ENCODE measurements at regions not wholly inside any gene's neighbourhood (a gene's known extent, or its start where the extent isn't known, plus 50 kb on each side); places are given as distances from the start of the nearest gene placed in this dataset.
"Not testable (repeated sequence)": the region's sequence is repeated elsewhere in the genome, so short reads cannot be mapped to it uniquely, and the experiment has no call there.

DNA sequence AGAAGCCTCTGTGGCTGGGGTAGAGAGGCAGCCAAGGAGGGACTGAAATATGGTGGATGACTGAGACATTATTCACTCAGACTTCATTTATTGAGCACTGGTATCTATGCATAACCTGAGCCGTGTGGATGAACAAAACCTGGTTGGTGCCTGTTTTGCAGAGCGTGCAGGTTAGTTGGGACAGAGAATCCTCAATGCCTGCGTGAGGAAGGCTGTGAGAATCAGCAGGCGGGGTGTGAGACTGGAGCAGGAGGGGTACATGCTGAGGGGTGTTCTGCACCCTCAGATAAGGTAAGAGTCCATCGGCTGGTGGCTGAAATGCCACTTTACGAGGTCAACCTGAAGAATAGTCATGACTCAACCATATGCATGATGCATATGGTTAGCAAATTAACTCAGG lies 271.6 kb downstream of the MED10 start:
- DNase-seq, result no peak

DNA sequence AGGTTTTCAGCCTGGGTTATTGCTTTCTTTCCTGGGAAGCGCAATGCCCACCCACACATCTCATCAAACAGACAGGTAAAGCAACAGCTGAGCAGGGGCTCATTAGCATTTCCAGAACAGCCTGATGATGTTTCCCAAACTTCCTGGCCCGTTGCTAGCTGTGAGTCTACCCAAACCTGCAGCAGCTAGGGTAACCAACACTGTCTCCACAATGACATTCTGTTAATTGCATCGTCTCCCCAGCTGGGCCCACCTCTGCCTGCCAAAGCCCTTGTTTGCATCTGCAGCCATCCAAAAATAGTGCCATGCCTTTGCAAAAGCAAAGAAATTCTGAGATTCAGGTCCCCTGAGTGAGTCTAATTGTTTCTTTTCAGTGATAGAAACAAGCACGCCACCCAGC lies 273.0 kb downstream of the MED10 start:
- no peak for DNase-seq

- DNase-seq, result no peak
Measured at GRCh38 chr5:6096101-6096500, 282.2 kb downstream of the MED10 start.

- not testable (repeated sequence) for DNase-seq
Measured at GRCh38 chr5:6094180-6094579, 284.2 kb downstream of the MED10 start.

DNA sequence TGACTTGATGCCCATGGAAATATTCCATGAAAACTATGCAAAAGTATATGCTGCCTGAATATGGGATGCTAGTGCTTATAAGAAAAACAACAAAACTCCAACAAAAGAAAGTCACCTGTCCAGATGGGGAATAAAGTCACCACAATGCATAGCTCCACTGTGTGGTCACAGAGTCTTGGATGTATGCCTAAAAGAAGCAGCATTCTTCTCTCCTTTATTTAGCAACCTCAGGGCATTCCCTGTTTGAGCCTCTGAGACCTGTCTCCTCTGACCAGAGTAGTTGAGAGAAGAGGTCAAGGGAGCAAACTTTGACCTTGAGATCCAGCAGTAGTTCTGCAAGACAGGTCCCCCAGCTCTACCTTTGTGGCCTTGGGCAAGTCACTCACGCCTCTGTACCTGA lies 287.5 kb downstream of the MED10 start:
- no peak for DNase-seq

GRCh38 chr5:6090079-6090654 lies 288.2 kb downstream of the MED10 start:
- no peak for DNase-seq

- DNase-seq, result no peak
Measured at GRCh38 chr5:6088706-6089105, 289.6 kb downstream of the MED10 start.

- no peak for DNase-seq
Measured at GRCh38 chr5:6087576-6087975, 290.8 kb downstream of the MED10 start.

GRCh38 chr5:6086871-6087270 lies 291.5 kb downstream of the MED10 start:
- DNase-seq, result no peak

- DNase-seq, result no peak
Measured at GRCh38 chr5:6085341-6085860, 292.9 kb downstream of the MED10 start.

DNA sequence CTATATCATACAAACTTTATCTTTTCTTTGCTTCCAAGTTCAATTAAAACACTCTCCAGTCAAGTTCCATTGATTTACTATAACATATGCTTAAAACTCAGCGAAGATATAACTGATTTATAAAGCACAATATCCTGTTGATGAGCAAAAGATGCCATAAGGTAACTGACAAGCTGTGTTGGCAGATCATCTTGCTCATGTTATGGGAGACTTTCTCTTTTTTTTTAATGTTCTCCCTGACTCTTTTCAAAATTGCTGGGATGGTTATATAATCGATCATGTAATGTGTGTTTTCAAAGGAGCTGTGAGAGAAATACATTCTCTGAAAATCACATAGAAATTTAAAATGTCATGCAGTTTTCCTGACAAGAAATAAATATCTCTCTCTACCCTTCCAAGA lies 293.5 kb downstream of the MED10 start:
- no peak for DNase-seq

GRCh38 chr5:6084376-6084775 lies 294.0 kb downstream of the MED10 start:
- no peak for DNase-seq

- DNase-seq, result no peak
Measured at GRCh38 chr5:6083311-6083978, 294.9 kb downstream of the MED10 start.

DNA sequence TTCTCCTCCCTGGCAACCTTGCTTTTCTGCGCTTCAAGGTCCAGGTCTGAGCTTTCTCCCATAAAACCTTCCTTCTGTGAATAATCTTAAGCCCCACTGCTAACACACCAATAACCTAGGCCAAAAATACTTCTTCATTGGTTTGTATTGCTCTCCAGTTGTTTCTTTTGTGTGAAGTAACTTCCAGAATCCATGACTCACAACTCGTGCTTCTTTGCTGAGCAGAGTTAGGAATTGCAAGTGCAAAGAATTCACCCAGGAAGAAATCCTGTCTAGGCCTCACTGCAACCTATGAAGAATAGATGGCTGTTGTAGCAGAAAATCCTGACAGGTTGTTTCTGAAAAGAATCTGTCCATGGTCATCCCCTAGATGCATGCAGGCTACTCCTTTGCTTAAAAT lies 295.7 kb downstream of the MED10 start:
- DNase-seq, result no peak

DNA sequence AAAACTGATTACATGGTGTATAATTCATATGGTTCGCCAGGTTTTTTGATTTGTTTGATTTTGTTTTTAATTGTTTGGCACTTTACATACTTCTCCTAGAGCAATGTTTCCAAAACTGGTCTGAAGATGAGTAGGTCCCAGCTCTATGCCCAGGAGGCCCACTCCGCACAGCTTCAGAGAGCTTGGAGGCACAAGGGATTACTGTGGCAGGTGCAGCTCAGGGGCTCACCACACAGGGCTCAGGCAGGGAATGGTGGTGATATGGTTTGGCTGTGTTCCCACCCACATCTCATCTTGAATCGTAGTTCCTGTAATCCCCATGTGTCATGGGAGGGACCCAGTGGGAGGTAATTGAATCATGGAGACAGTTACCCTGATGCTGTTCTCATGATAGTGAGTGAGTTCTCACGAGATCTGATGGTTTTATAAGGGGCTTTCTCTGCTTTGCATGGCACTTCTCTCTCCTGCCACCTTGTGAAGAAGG lies 296.6 kb downstream of the MED10 start:
- no peak for DNase-seq

DNA sequence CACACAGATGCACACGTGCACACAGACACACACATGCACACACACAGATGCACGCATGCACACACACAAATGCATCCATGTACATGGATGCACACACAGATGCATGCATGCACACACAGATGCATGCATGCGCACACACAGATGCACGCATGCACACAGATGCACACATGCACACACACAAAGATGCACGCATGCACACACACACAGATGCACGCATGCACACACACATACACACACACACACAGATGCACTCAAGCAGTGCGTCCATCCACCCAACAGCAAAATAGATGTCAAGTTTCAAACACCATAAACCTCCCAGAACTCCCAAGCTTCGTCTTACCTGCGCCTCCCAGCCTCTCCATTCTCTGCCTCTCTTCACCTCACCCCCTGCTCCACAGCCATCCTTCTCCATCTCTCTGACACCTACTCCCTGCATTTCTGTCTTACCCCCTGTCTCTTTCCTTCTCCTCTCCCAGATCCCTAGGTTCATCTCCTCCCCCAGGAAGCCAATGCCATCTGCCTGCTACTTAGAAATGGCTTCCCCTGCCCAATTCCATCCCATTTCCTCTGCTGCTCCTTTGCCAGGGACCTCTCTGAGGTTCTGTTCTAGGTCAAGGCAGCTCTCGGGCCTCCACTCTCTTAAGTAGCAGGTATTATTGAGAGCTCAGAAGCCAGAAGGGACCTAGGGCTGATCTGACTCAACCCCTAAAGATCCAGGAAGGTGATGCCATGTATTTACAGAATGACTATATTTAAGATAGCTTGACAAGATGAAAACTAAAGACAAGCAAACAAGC lies 297.2 kb downstream of the MED10 start:
- DNase-seq, result no peak

GRCh38 chr5:6080436-6080835 lies 297.9 kb downstream of the MED10 start:
- no peak for DNase-seq

- DNase-seq, result no peak
Measured at GRCh38 chr5:6078881-6079280, 299.5 kb downstream of the MED10 start.

- no peak for DNase-seq
Measured at GRCh38 chr5:6076341-6077239, 301.8 kb downstream of the MED10 start.

GRCh38 chr5:6072488-6072887 lies 305.9 kb downstream of the MED10 start:
- not testable (repeated sequence) for DNase-seq

DNA sequence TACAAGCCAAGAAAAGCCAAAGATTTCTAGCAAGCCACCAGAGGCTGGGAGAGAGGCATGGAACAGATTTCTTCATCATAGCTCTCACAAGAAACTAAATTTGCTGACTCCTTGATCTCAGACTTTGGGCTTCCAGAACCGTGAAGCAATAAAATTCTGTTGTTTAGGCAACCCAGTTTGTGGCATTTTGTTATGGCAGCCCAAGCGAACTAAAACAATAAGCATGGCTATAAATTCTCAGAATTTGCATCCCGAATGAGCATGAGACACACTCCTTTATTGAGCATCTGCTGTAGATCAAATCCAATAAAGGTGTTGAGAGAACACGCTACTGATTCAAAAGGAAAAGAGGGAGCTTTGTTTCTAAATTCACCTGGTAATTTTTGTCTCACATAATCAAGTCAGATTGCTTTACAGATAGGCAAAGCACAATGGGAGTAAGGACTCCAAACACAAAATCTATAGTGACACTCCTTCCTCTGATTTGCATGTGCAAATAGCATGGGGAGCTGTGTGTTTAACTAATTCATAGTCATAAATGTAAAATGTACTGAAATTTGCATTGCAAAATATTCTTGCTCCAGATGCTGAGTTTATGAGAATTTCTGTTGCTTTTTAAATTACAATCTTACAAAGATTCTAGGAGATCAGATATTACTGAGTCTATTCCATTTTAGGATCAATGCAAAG lies 308.7 kb downstream of the MED10 start:
- DNase-seq, result no peak

- DNase-seq, result no peak
Measured at GRCh38 chr5:6066016-6066415, 312.3 kb downstream of the MED10 start.

All from activated CD4-positive, CD25-positive, alpha-beta regulatory T cell (primary cell).